ENCODE measurements at regions not wholly inside any gene's neighbourhood (a gene's known extent, or its start where the extent isn't known, plus 50 kb on each side); places are given as distances from the start of the nearest gene placed in this dataset.

- H3K27ac ChIP-seq, result no peak overlapping the region
- H3K4me1 ChIP-seq, result no peaks in the 10 kb centered on the region
- H3K9me3 ChIP-seq, result no peaks in the 10 kb centered on the region
- in situ Hi-C loops (cut with MboI; ENCODE audit: low pct_ligation_motif_present in 1 of 4, low pct_unique_long_range_greater_than_20kb in 1 of 4, low sequenced_read_pairs in 3 of 4), result no loop called here
- TF ChIP-seq POLR2AphosphoS5 (IDR thresholded peaks at IDR 0.05), result no peak
- TF ChIP-seq, protein P1, sequence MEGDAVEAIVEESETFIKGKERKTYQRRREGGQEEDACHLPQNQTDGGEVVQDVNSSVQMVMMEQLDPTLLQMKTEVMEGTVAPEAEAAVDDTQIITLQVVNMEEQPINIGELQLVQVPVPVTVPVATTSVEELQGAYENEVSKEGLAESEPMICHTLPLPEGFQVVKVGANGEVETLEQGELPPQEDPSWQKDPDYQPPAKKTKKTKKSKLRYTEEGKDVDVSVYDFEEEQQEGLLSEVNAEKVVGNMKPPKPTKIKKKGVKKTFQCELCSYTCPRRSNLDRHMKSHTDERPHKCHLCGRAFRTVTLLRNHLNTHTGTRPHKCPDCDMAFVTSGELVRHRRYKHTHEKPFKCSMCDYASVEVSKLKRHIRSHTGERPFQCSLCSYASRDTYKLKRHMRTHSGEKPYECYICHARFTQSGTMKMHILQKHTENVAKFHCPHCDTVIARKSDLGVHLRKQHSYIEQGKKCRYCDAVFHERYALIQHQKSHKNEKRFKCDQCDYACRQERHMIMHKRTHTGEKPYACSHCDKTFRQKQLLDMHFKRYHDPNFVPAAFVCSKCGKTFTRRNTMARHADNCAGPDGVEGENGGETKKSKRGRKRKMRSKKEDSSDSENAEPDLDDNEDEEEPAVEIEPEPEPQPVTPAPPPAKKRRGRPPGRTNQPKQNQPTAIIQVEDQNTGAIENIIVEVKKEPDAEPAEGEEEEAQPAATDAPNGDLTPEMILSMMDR (IDR thresholded peaks at IDR 0.05), result no peak
- no peak for TF ChIP-seq EP300 (IDR thresholded peaks at IDR 0.05; ENCODE audit: low read depth)
- no peak for TF ChIP-seq POLR2A (IDR thresholded peaks at IDR 0.05)
- no peaks in the 10 kb centered on the region for H3K36me3 ChIP-seq
- WGBS, 2 donors (ENCODE audit: low coverage in 1 of 2), result 80 to 85% methylated on average over 7 of the region's 7 CpGs
- no peak for DNase-seq
- H3K27me3 ChIP-seq, result no peaks in the 10 kb centered on the region
- H3K4me3 ChIP-seq, result no peak overlapping the region
- intact Hi-C loops (cut with DNase I; ENCODE audit: low total_unique reads), result no loop called here
Observed at GRCh38 chr5:167180906-167181305, 1110.5 kb upstream of the WWC1 start.

DNA sequence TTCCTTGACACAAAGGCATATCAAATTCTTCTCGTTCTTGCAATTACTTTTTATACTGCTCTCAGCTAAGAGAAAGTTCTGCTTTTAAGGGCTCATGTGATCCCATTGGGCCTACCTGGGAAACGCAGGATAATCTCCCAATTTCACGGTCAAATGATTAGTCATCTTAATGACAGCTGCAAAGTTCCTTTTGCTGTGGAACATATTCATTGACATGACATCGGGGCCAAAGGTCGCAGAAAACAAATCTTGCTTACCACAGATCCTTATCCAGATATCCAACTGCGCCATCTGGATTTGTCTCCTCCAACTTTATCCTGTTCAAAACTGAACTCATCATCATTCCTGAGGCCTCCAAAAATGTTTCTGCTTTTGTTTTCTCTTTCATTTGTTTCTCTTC is 1085.6 kb upstream of the WWC1 start:
- H3K4me1 ChIP-seq, result no peaks in the 10 kb centered on the region
- no peak for DNase-seq
- H3K9me3 ChIP-seq, result no peaks in the 10 kb centered on the region
- no peak overlapping the region for H3K4me3 ChIP-seq
- TF ChIP-seq EP300 (IDR thresholded peaks at IDR 0.05; ENCODE audit: low read depth) (no peak), POLR2A (IDR thresholded peaks at IDR 0.05) (no peak)
- intact Hi-C loops (cut with DNase I; ENCODE audit: low total_unique reads) (no loop called here), in situ Hi-C loops (cut with MboI; ENCODE audit: low pct_ligation_motif_present in 1 of 4, low pct_unique_long_range_greater_than_20kb in 1 of 4, low sequenced_read_pairs in 3 of 4) (no loop called here)
- no peak overlapping the region for H3K27ac ChIP-seq
- H3K27me3 ChIP-seq, result no peaks in the 10 kb centered on the region
- H3K36me3 ChIP-seq, result no peaks in the 10 kb centered on the region
- WGBS, 2 donors (ENCODE audit: low coverage in 1 of 2), result 87 to 88% methylated on average over 5 to 6 of the region's 6 CpGs

DNA sequence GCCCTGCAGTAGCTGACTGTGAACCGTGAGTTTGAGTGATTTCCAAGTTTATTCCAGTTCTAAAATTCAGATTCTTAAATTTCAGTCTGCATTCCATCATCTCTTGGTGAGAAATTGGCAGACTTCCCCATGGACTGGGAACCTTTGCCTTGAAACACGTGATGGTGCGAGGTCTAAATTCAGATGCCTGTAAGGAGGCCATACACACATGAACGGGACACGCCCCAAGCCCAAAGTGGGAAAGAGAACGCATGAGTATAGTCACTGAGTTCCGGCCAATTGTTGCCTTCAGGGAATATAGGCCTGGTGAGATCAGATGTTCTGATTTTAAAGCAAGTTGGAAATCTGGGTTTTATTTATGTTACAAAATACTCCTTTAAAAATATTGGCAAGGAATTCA is 1084.4 kb upstream of the WWC1 start:
- Histone ChIP-seq H3K27ac (no peak overlapping the region), H3K9me3 (no peaks in the 10 kb centered on the region), H3K27me3 (no peaks in the 10 kb centered on the region), H3K4me3 (no peak overlapping the region), H3K4me1 (no peaks in the 10 kb centered on the region), H3K36me3 (no peaks in the 10 kb centered on the region)
- 62 to 63% methylated on average over 2 to 7 of the region's 7 CpGs for WGBS, 2 donors (ENCODE audit: low coverage in 1 of 2)
- in situ Hi-C loops (cut with MboI; ENCODE audit: low pct_ligation_motif_present in 1 of 4, low pct_unique_long_range_greater_than_20kb in 1 of 4, low sequenced_read_pairs in 3 of 4) (no loop called here), intact Hi-C loops (cut with DNase I; ENCODE audit: low total_unique reads) (no loop called here)
- TF ChIP-seq EP300 (IDR thresholded peaks at IDR 0.05; ENCODE audit: low read depth) (no peak), POLR2A (IDR thresholded peaks at IDR 0.05) (no peak), POLR2AphosphoS5 (IDR thresholded peaks at IDR 0.05) (no peak)
- TF ChIP-seq, protein P1 (IDR thresholded peaks at IDR 0.05), result no peak
- no peak for DNase-seq

DNA sequence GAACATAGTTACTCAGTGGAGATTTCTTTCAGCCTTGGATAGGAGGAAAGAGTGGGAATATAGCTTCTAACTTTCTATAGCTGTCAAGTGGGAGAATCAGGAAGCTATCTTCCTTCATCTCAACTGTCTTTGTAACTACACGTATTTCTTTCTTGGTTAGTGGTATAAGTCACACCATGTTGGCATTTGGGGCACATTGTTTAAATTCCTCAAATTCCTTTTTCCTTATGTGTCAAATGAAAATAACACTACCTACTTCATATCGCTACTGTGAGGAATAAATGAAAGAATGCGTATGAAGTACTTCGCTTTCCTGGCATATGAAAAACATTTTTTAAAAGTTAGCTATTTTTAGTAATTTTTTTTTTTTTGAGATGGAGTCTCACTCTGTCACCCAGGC is 1082.5 kb upstream of the WWC1 start:
- Histone ChIP-seq H3K27ac (no peak overlapping the region), H3K4me3 (no peak overlapping the region), H3K4me1 (no peaks in the 10 kb centered on the region), H3K27me3 (no peaks in the 10 kb centered on the region), H3K36me3 (no peaks in the 10 kb centered on the region), H3K9me3 (no peaks in the 10 kb centered on the region)
- no peak for TF ChIP-seq EP300 (IDR thresholded peaks at IDR 0.05; ENCODE audit: low read depth)
- no peak for TF ChIP-seq POLR2AphosphoS5 (IDR thresholded peaks at IDR 0.05)
- TF ChIP-seq, protein P1 (IDR thresholded peaks at IDR 0.05), result no peak
- no peak for TF ChIP-seq POLR2A (IDR thresholded peaks at IDR 0.05)
- intact Hi-C loops (cut with DNase I; ENCODE audit: low total_unique reads), result no loop called here
- WGBS, 2 donors (ENCODE audit: low coverage in 1 of 2), result 83% methylated on average over 4 of the region's 4 CpGs
- in situ Hi-C loops (cut with MboI; ENCODE audit: low pct_ligation_motif_present in 1 of 4, low pct_unique_long_range_greater_than_20kb in 1 of 4, low sequenced_read_pairs in 3 of 4), result no loop called here
- no peak for DNase-seq

DNA sequence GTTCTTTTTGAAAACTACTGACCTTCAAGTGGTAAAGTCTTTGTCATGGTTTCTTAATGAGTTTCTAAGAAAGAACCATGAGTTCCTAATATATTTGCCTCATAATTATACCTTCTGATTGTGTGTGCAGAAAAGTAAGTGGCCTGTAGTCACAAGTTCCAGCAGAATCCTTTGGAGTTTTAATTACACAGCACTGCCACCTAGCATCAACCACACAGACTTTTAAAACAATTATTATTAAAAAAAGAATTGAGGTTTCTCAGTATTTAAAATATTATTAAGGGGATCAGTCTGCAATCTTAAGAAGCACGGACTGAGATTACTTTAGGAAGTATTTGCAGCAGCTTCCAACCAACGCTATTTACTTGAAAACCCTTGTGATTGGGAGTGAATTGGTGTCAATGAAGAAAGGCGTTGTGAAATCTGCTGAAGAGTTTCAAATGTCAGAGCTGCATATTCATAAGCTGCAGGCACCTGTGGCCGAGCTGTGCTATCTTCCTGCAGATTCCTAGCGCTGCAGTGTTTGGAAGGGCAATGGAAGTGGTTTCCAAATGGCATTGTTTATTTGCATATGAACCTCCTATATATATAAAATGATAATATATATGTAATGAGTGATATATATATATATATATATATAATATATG is 1074.2 kb upstream of the WWC1 start:
- Histone ChIP-seq H3K9me3 (no peaks in the 10 kb centered on the region), H3K27ac (no peak overlapping the region), H3K36me3 (no peaks in the 10 kb centered on the region), H3K4me3 (no peak overlapping the region), H3K27me3 (no peaks in the 10 kb centered on the region), H3K4me1 (no peaks in the 10 kb centered on the region)
- DNase-seq, result no peak
- 26 to 43% methylated on average over 4 to 5 of the region's 5 CpGs for WGBS, 2 donors (ENCODE audit: low coverage in 1 of 2)
- TF ChIP-seq, protein P1 (IDR thresholded peaks at IDR 0.05), result no peak
- no peak for TF ChIP-seq POLR2AphosphoS5 (IDR thresholded peaks at IDR 0.05)
- no peak for TF ChIP-seq POLR2A (IDR thresholded peaks at IDR 0.05)
- TF ChIP-seq EP300 (IDR thresholded peaks at IDR 0.05; ENCODE audit: low read depth), result no peak
- intact Hi-C loops (cut with DNase I; ENCODE audit: low total_unique reads), result no loop called here
- in situ Hi-C loops (cut with MboI; ENCODE audit: low pct_ligation_motif_present in 1 of 4, low pct_unique_long_range_greater_than_20kb in 1 of 4, low sequenced_read_pairs in 3 of 4), result no loop called here

Data from transverse colon (tissue), 4 donors.